ENCODE measurements at regions not wholly inside any gene's neighbourhood (a gene's known extent, or its start where the extent isn't known, plus 50 kb on each side); places are given as distances from the start of the nearest gene placed in this dataset.

GRCh38 chr10:4775808-4776207, 50.2 kb upstream of the AKR1E2 start:
- ATAC-seq (no peak), DNase-seq (ENCODE audit: low spot score) (no peak)

- ATAC-seq: no peak
- no peak for DNase-seq (ENCODE audit: low spot score)
These were observed 53.8 kb upstream of the AKR1E2 start for GRCh38 chr10:4772202-4772570.

GRCh38 chr10:4771554-4772201, 54.3 kb upstream of the AKR1E2 start:
- no peak for DNase-seq (ENCODE audit: low spot score)
- no peak for ATAC-seq

GRCh38 chr10:4770801-4771553, 55.0 kb upstream of the AKR1E2 start:
- ATAC-seq (peak; percentile 69), DNase-seq (ENCODE audit: low spot score) (no peak)

GRCh38 chr10:4768416-4768815, 57.6 kb upstream of the AKR1E2 start:
- ATAC-seq (no peak), DNase-seq (ENCODE audit: low spot score) (no peak)

GRCh38 chr10:4767033-4767814, 58.8 kb upstream of the AKR1E2 start:
- ATAC-seq: peak; percentile 72
- no peak for DNase-seq (ENCODE audit: low spot score)

- ATAC-seq (no peak), DNase-seq (ENCODE audit: low spot score) (no peak)
These were observed 59.6 kb upstream of the AKR1E2 start for GRCh38 chr10:4766454-4766853.

GRCh38 chr10:4765428-4765827, 60.6 kb upstream of the AKR1E2 start:
- no peak for ATAC-seq
- no peak for DNase-seq (ENCODE audit: low spot score)

GRCh38 chr10:4763960-4764428, 62.0 kb upstream of the AKR1E2 start:
- no peak for ATAC-seq
- no peak for DNase-seq (ENCODE audit: low spot score)

- ATAC-seq: no peak
These were observed 62.5 kb upstream of the AKR1E2 start for GRCh38 chr10:4763513-4763912.

GRCh38 chr10:4758256-4758655, 67.8 kb upstream of the AKR1E2 start:
- no peak for DNase-seq (ENCODE audit: low spot score)
- no peak for ATAC-seq

More at GRCh38 chr10:4763513-4763912, 62.5 kb upstream of the AKR1E2 start:
- DNase-seq (ENCODE audit: low spot score): no peak

- no peak for DNase-seq (ENCODE audit: low spot score)
These were observed 70.6 kb upstream of the AKR1E2 start for GRCh38 chr10:4755286-4755989.

GRCh38 chr10:4754143-4754542, 71.9 kb upstream of the AKR1E2 start:
- DNase-seq (ENCODE audit: low spot score): no peak
- ATAC-seq: no peak

More at GRCh38 chr10:4755286-4755989, 70.6 kb upstream of the AKR1E2 start:
- ATAC-seq: no peak

- ATAC-seq (no peak), DNase-seq (ENCODE audit: low spot score) (no peak)
These were observed 74.8 kb upstream of the AKR1E2 start for GRCh38 chr10:4751211-4751610.

- DNase-seq (ENCODE audit: low spot score) (no peak), ATAC-seq (no peak)
These were observed 76.8 kb upstream of the AKR1E2 start for GRCh38 chr10:4749271-4749574.

GRCh38 chr10:4748491-4749270, 77.3 kb upstream of the AKR1E2 start:
- DNase-seq (ENCODE audit: low spot score): no peak
- ATAC-seq: no peak

- no peak for DNase-seq (ENCODE audit: low spot score)
These were observed 83.8 kb upstream of the AKR1E2 start for GRCh38 chr10:4742217-4742616.

GRCh38 chr10:4740471-4740870, 85.5 kb upstream of the AKR1E2 start:
- no peak for DNase-seq (ENCODE audit: low spot score)
- ATAC-seq: no peak

More at GRCh38 chr10:4742217-4742616, 83.8 kb upstream of the AKR1E2 start:
- ATAC-seq: no peak

GRCh38 chr10:4736608-4737007, 89.4 kb upstream of the AKR1E2 start:
- DNase-seq (ENCODE audit: low spot score) (no peak), ATAC-seq (no peak)

- ATAC-seq (no peak), DNase-seq (ENCODE audit: low spot score) (no peak)
These were observed 89.8 kb upstream of the AKR1E2 start for GRCh38 chr10:4736183-4736582.
